ENCODE measurements at regions not wholly inside any gene's neighbourhood (a gene's known extent, or its start where the extent isn't known, plus 50 kb on each side); places are given as distances from the start of the nearest gene placed in this dataset.

GRCh38 chr9:108322326-108323098 lies 533.3 kb downstream of the ACTL7B start:
- no peaks in the 10 kb centered on the region for H3K27me3 ChIP-seq (ENCODE audit: insufficient read depth, insufficient read length)
- TF ChIP-seq YY1 (IDR thresholded peaks at IDR 0.05; ENCODE audit: insufficient read depth, insufficient read length): no peak
- H3K4me1 ChIP-seq (ENCODE audit: insufficient read depth, insufficient read length): no peaks in the 10 kb centered on the region
- no peak overlapping the region for H3K4me3 ChIP-seq (ENCODE audit: insufficient read length, low read depth)
- H3K9me3 ChIP-seq (ENCODE audit: insufficient read depth, low read length): no peaks in the 10 kb centered on the region
- no peak for DNase-seq (ENCODE audit: low read depth, low spot score)
- H3K36me3 ChIP-seq (ENCODE audit: insufficient read depth, insufficient read length, low read length): no peaks in the 10 kb centered on the region
- no peak overlapping the region for H3K9ac ChIP-seq (ENCODE audit: insufficient read length, low read depth)

GRCh38 chr9:108316630-108317029 lies 539.2 kb downstream of the ACTL7B start:
- Histone ChIP-seq H3K9me3 (ENCODE audit: insufficient read depth, low read length) (no peaks in the 10 kb centered on the region; the same call in 1 of the 2 replicates), H3K27me3 (ENCODE audit: insufficient read depth, insufficient read length) (no peaks in the 10 kb centered on the region), H3K9ac (ENCODE audit: insufficient read length, low read depth) (no peak overlapping the region), H3K4me1 (ENCODE audit: insufficient read depth, insufficient read length) (no peaks in the 10 kb centered on the region), H3K36me3 (ENCODE audit: insufficient read depth, insufficient read length, low read length) (no peaks in the 10 kb centered on the region), H3K4me3 (ENCODE audit: insufficient read length, low read depth) (no peak overlapping the region)
- DNase-seq (ENCODE audit: low read depth, low spot score): no peak
- TF ChIP-seq SUZ12 (IDR thresholded peaks at IDR 0.05; ENCODE audit: extremely low read depth, insufficient read depth, insufficient read length): no peak
- no peak for TF ChIP-seq YY1 (IDR thresholded peaks at IDR 0.05; ENCODE audit: insufficient read depth, insufficient read length)
- no peak for TF ChIP-seq ZNF274 (IDR thresholded peaks at IDR 0.05; ENCODE audit: low read depth, low read length)

GRCh38 chr9:108316066-108316465 lies 539.7 kb downstream of the ACTL7B start:
- TF ChIP-seq ZNF274 (IDR thresholded peaks at IDR 0.05; ENCODE audit: low read depth, low read length) (no peak), YY1 (IDR thresholded peaks at IDR 0.05; ENCODE audit: insufficient read depth, insufficient read length) (no peak), SUZ12 (IDR thresholded peaks at IDR 0.05; ENCODE audit: extremely low read depth, insufficient read depth, insufficient read length) (no peak)
- Histone ChIP-seq H3K9me3 (ENCODE audit: insufficient read depth, low read length) (no peaks in the 10 kb centered on the region; the same call in 1 of the 2 replicates), H3K27me3 (ENCODE audit: insufficient read depth, insufficient read length) (no peaks in the 10 kb centered on the region), H3K4me3 (ENCODE audit: insufficient read length, low read depth) (no peak overlapping the region), H3K9ac (ENCODE audit: insufficient read length, low read depth) (no peak overlapping the region), H3K36me3 (ENCODE audit: insufficient read depth, insufficient read length, low read length) (no peaks in the 10 kb centered on the region), H3K4me1 (ENCODE audit: insufficient read depth, insufficient read length) (no peaks in the 10 kb centered on the region)
- DNase-seq (ENCODE audit: low read depth, low spot score): no peak

GRCh38 chr9:108311745-108312144 lies 544.0 kb downstream of the ACTL7B start:
- no peak for DNase-seq (ENCODE audit: low read depth, low spot score)
- H3K36me3 ChIP-seq (ENCODE audit: insufficient read depth, insufficient read length, low read length): no peaks in the 10 kb centered on the region
- no peak overlapping the region for H3K4me3 ChIP-seq (ENCODE audit: insufficient read length, low read depth)
- H3K4me1 ChIP-seq (ENCODE audit: insufficient read depth, insufficient read length): no peaks in the 10 kb centered on the region
- TF ChIP-seq SUZ12 (IDR thresholded peaks at IDR 0.05; ENCODE audit: extremely low read depth, insufficient read depth, insufficient read length) (no peak), ZNF274 (IDR thresholded peaks at IDR 0.05; ENCODE audit: low read depth, low read length) (no peak), YY1 (IDR thresholded peaks at IDR 0.05; ENCODE audit: insufficient read depth, insufficient read length) (no peak)
- no peaks in the 10 kb centered on the region for H3K9me3 ChIP-seq (ENCODE audit: insufficient read depth, low read length)
- H3K9ac ChIP-seq (ENCODE audit: insufficient read length, low read depth): no peak overlapping the region
- H3K27me3 ChIP-seq (ENCODE audit: insufficient read depth, insufficient read length): no peaks in the 10 kb centered on the region

- no peak for DNase-seq (ENCODE audit: low read depth, low spot score)
- H3K9ac ChIP-seq (ENCODE audit: insufficient read length, low read depth): no peak overlapping the region
- no peaks in the 10 kb centered on the region for H3K9me3 ChIP-seq (ENCODE audit: insufficient read depth, low read length)
- no peak for TF ChIP-seq YY1 (IDR thresholded peaks at IDR 0.05; ENCODE audit: insufficient read depth, insufficient read length)
- H3K27me3 ChIP-seq (ENCODE audit: insufficient read depth, insufficient read length): no peaks in the 10 kb centered on the region
- no peak overlapping the region for H3K4me3 ChIP-seq (ENCODE audit: insufficient read length, low read depth)
- H3K4me1 ChIP-seq (ENCODE audit: insufficient read depth, insufficient read length): no peaks in the 10 kb centered on the region
- no peaks in the 10 kb centered on the region for H3K36me3 ChIP-seq (ENCODE audit: insufficient read depth, insufficient read length, low read length)
Measured at GRCh38 chr9:108310202-108310601, 545.6 kb downstream of the ACTL7B start.

- no peaks in the 10 kb centered on the region for H3K4me1 ChIP-seq (ENCODE audit: insufficient read depth, insufficient read length)
Measured at GRCh38 chr9:108300306-108301287, 555.2 kb downstream of the ACTL7B start.

GRCh38 chr9:108297073-108297472 lies 558.7 kb downstream of the ACTL7B start:
- H3K4me3 ChIP-seq (ENCODE audit: insufficient read length, low read depth): no peak overlapping the region
- TF ChIP-seq ZNF274 (IDR thresholded peaks at IDR 0.05; ENCODE audit: low read depth, low read length) (no peak), SUZ12 (IDR thresholded peaks at IDR 0.05; ENCODE audit: extremely low read depth, insufficient read depth, insufficient read length) (no peak), YY1 (IDR thresholded peaks at IDR 0.05; ENCODE audit: insufficient read depth, insufficient read length) (no peak)
- no peak for DNase-seq (ENCODE audit: low read depth, low spot score)
- no peak overlapping the region for H3K9ac ChIP-seq (ENCODE audit: insufficient read length, low read depth)
- H3K4me1 ChIP-seq (ENCODE audit: insufficient read depth, insufficient read length): no peaks in the 10 kb centered on the region
- no peaks in the 10 kb centered on the region for H3K9me3 ChIP-seq (ENCODE audit: insufficient read depth, low read length)
- H3K27me3 ChIP-seq (ENCODE audit: insufficient read depth, insufficient read length): no peaks in the 10 kb centered on the region
- no peaks in the 10 kb centered on the region for H3K36me3 ChIP-seq (ENCODE audit: insufficient read depth, insufficient read length, low read length)

More at GRCh38 chr9:108300306-108301287, 555.2 kb downstream of the ACTL7B start:
- no peak overlapping the region for H3K4me3 ChIP-seq (ENCODE audit: insufficient read length, low read depth)
- H3K27me3 ChIP-seq (ENCODE audit: insufficient read depth, insufficient read length): no peaks in the 10 kb centered on the region
- TF ChIP-seq YY1 (IDR thresholded peaks at IDR 0.05; ENCODE audit: insufficient read depth, insufficient read length) (no peak), SUZ12 (IDR thresholded peaks at IDR 0.05; ENCODE audit: extremely low read depth, insufficient read depth, insufficient read length) (no peak), ZNF274 (IDR thresholded peaks at IDR 0.05; ENCODE audit: low read depth, low read length) (no peak)
- H3K9me3 ChIP-seq (ENCODE audit: insufficient read depth, low read length): no peaks in the 10 kb centered on the region
- no peak overlapping the region for H3K9ac ChIP-seq (ENCODE audit: insufficient read length, low read depth)
- no peaks in the 10 kb centered on the region for H3K36me3 ChIP-seq (ENCODE audit: insufficient read depth, insufficient read length, low read length)
- no peak for DNase-seq (ENCODE audit: low read depth, low spot score)

Data from NT2/D1 (cell line).